CD4-positive, alpha-beta T cell (primary cell): ENCODE measurements at regions not wholly inside any gene's neighbourhood (a gene's known extent, or its start where the extent isn't known, plus 50 kb on each side); places are given as distances from the start of the nearest gene placed in this dataset.

Experiments used
- ATAC-seq: fragments of 200-7000 bp; cut with Tn5 transposase; one replicate; pipeline ENCODE4 v1.10.0; 2022; ENCODE audit warnings: mild to moderate bottlenecking; ENCODE audit not compliant: poor library complexity
- CTCF ChIA-PET: fragments of 350-600 bp; sonication (Branson Sonifier 250); formaldehyde crosslinking; loops from one replicate; lab custom pipeline; 2021; ENCODE audit warnings: antibody characterized with exemption, inconsistent platforms; lab: Charles Lee
- POLR2A ChIA-PET: fragments of 350-600 bp; sonication (Branson Sonifier 250); formaldehyde crosslinking; loops from one replicate; lab custom pipeline; 2021; ENCODE audit warnings: antibody characterized with exemption, inconsistent platforms; lab: Charles Lee
- DNase-seq, 14 experiments: peaks; one replicate each; pipeline ENCODE4 v3.0.0-alpha.2; 2013 to 2020; ENCODE audit warnings: mixed read lengths in 2 of 14
- H3K27ac ChIP-seq, 2 donors: one replicate each; pipeline versions ENCODE4 v1.5.1 to v1.7.0; 2013; ENCODE audit warnings: low read length in 2 of 2, low read depth in 1 of 2, mild to moderate bottlenecking in 1 of 2
- H3K27me3 ChIP-seq, 2 experiments: 1 replicate in 1 of 2; 2 replicates in 1 of 2; pipeline versions ENCODE4 v1.6.1 to v1.7.0; 2013; ENCODE audit warnings: low read length in 2 of 2, control low read depth in 1 of 2, mild to moderate bottlenecking in 1 of 2, moderate library complexity in 1 of 2; ENCODE audit not compliant: insufficient read depth in 2 of 2, control insufficient read depth in 1 of 2
- H3K36me3 ChIP-seq: one replicate; pipeline ENCODE4 v1.6.1; 2013; ENCODE audit warnings: low read length, control low read depth; ENCODE audit not compliant: insufficient read depth
- H3K4me1 ChIP-seq: one replicate; pipeline ENCODE4 v1.6.1; 2013; ENCODE audit warnings: low read length, control low read depth; ENCODE audit not compliant: insufficient read depth
- H3K4me3 ChIP-seq: one replicate; pipeline ENCODE4 v1.5.1; 2013; ENCODE audit warnings: mild to moderate bottlenecking, low read length, moderate library complexity
- H3K9me3 ChIP-seq, 2 experiments: 1 replicate in 1 of 2; 2 replicates in 1 of 2; pipeline versions ENCODE4 v1.6.1 to v1.7.0; 2013; ENCODE audit warnings: low read length in 2 of 2, mild to moderate bottlenecking in 2 of 2, control low read depth in 1 of 2, moderate library complexity in 1 of 2; ENCODE audit not compliant: control insufficient read depth in 1 of 2, insufficient read depth in 1 of 2
- H3K27ac Mint-ChIP-seq: one replicate; pipeline ENCODE4 v1.8.0; 2020; ENCODE audit warnings: mixed read lengths
- H3K27me3 Mint-ChIP-seq: one replicate; pipeline ENCODE4 v1.8.0; 2021; ENCODE audit warnings: mixed read lengths
- H3K36me3 Mint-ChIP-seq: one replicate; pipeline ENCODE4 v1.8.0; 2021; ENCODE audit warnings: low read depth, mixed read lengths
- H3K4me1 Mint-ChIP-seq: one replicate; pipeline ENCODE4 v1.8.0; 2021; ENCODE audit warnings: low read depth, mixed read lengths
- H3K4me3 Mint-ChIP-seq: one replicate; pipeline ENCODE4 v1.8.0; 2020; ENCODE audit warnings: mild to moderate bottlenecking, mixed read lengths
- H3K9me3 Mint-ChIP-seq: one replicate; pipeline ENCODE4 v1.8.0; 2020; ENCODE audit warnings: mixed read lengths
- intact Hi-C, 2 experiments: fragments of 100-400 bp; cut with DNase I in 1 of 2; cut with micrococcal nuclease in 1 of 2; formaldehyde crosslinking; loops; one replicate each; pipeline versions ENCODE4 v1.15.1 to v1.9.0; 2023 to 2025; cut with DNase I, micrococcal nuclease
- TF ChIP-seq, protein P1 (sequence below): fragments of 200-600 bp; IDR thresholded peaks from one replicate; pipeline ENCODE4 v1.8.0; 2022; ENCODE audit warnings: antibody characterized with exemption, mild to moderate bottlenecking

DNA sequence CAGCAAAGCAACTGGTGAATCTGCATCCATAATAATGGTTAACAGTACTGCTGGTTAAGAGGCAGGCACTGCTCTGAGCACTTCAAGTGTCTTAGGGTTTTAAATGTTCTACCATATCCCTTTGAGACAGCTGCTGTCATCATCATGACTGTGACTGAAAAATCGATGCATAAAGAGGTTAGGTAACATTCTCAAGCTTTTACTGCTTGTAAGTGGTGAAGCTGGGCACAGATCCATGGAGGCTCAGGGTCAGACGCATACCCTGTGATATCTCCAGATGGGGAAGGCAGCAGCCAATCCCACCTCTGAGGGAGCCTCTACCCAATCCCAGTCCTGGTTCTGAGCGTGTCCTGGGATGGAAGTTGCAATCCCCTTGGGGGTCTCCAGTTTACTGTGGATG is 57.6 kb upstream of the SOX9 start:
- H3K9me3 ChIP-seq, result no peaks in the 10 kb centered on the region
- H3K4me3 ChIP-seq, result no peak overlapping the region
- ChIA-PET POLR2A (no interaction called here), CTCF (no interaction called here)
- ATAC-seq (no peak), DNase-seq (no peak)
- no peaks in the 10 kb centered on the region for H3K4me1 ChIP-seq
- H3K27ac Mint-ChIP-seq, result no peak overlapping the region
- H3K4me1 Mint-ChIP-seq, result no peaks in the 10 kb centered on the region
- H3K36me3 Mint-ChIP-seq, result no peaks in the 10 kb centered on the region
- no peak overlapping the region for H3K4me3 Mint-ChIP-seq
- H3K27ac ChIP-seq, result no peak overlapping the region
- H3K27me3 Mint-ChIP-seq, result no peaks in the 10 kb centered on the region
- H3K36me3 ChIP-seq, result no peaks in the 10 kb centered on the region
- no peaks in the 10 kb centered on the region for H3K27me3 ChIP-seq
- TF ChIP-seq, protein P1, sequence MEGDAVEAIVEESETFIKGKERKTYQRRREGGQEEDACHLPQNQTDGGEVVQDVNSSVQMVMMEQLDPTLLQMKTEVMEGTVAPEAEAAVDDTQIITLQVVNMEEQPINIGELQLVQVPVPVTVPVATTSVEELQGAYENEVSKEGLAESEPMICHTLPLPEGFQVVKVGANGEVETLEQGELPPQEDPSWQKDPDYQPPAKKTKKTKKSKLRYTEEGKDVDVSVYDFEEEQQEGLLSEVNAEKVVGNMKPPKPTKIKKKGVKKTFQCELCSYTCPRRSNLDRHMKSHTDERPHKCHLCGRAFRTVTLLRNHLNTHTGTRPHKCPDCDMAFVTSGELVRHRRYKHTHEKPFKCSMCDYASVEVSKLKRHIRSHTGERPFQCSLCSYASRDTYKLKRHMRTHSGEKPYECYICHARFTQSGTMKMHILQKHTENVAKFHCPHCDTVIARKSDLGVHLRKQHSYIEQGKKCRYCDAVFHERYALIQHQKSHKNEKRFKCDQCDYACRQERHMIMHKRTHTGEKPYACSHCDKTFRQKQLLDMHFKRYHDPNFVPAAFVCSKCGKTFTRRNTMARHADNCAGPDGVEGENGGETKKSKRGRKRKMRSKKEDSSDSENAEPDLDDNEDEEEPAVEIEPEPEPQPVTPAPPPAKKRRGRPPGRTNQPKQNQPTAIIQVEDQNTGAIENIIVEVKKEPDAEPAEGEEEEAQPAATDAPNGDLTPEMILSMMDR, result no peak
- intact Hi-C loops, result no loop called here
- H3K9me3 Mint-ChIP-seq, result no peaks in the 10 kb centered on the region

DNA sequence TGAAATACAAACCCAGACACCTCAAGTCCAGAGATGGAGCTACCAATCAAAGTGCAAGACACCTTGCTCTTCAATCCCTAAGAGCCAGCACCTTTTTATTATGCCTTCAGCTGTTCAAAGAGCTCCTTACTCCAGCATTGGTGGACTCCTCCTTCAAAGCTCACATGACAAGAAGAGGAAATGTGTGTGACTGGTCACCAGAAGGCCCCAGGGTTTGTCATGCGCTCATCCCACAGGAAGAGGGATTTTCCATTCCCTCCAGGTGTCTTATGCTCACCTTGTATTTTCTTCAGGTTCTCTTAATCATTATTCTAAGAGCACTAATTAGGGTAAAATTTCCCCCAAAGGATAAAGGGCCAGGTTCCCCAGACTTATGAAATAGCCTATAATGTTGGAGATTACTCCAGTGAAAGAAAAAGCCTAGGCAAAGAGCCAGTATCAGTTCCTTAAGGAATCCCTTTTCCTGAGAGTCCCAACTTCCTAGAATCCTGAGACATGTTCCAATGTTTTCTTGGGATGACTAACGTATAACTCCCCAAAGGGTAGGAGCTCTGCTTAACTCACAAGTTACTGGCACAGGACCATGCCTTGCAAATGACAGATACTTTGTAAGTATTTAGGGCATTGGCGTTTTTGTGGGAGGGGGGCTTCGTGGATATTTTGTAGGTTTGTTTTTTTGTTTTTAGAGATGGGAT is 56.9 kb upstream of the SOX9 start:
- Histone ChIP-seq H3K27me3 (no peaks in the 10 kb centered on the region), H3K4me1 (no peaks in the 10 kb centered on the region), H3K4me3 (no peak overlapping the region), H3K9me3 (no peaks in the 10 kb centered on the region), H3K36me3 (no peaks in the 10 kb centered on the region), H3K27ac (no peak overlapping the region)
- DNase-seq, result no peak
- H3K4me3 Mint-ChIP-seq, result no peak overlapping the region
- CTCF ChIA-PET, result no interaction called here
- ATAC-seq, result no peak
- no peak overlapping the region for H3K27ac Mint-ChIP-seq
- no peaks in the 10 kb centered on the region for H3K36me3 Mint-ChIP-seq
- H3K4me1 Mint-ChIP-seq, result no peaks in the 10 kb centered on the region
- POLR2A ChIA-PET, result no interaction called here
- intact Hi-C loops, result no loop called here
- no peaks in the 10 kb centered on the region for H3K27me3 Mint-ChIP-seq
- H3K9me3 Mint-ChIP-seq, result no peaks in the 10 kb centered on the region
- TF ChIP-seq, protein P1, result no peak

DNA sequence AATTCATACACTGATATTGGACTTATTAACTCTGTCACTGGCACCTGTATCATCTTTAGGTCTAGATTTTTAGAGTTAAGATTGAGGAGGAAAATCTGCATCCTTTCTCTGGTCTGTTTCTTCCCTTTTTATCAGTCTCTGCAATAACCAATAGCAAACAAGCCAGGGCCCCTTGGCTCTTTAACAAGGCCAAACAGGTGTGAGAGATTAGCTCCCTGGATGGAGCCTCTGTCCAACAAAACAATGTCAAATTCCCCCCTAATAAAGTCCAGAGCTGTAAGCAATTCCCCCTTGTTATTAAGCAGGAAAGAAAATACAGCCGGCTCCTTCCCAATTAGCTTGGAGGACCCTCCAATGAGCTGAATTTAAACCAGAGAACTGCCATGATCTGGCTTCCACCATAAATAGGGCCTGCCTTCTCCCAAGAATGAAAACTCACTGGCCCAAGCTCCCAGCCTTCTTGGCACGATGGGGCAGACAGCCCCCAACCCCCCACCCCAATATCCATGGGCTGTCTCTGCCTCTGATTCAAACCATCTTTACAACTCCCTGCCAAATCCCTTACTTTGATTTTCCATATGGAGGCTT is 56.1 kb upstream of the SOX9 start:
- intact Hi-C loops, result no loop called here
- DNase-seq (no peak), ATAC-seq (no peak)
- no peak overlapping the region for H3K4me3 ChIP-seq
- no peaks in the 10 kb centered on the region for H3K27me3 ChIP-seq
- POLR2A ChIA-PET, result no interaction called here
- H3K27me3 Mint-ChIP-seq, result no peaks in the 10 kb centered on the region
- TF ChIP-seq, protein P1, result no peak
- no peaks in the 10 kb centered on the region for H3K4me1 ChIP-seq
- CTCF ChIA-PET, result no interaction called here
- H3K9me3 ChIP-seq, result no peaks in the 10 kb centered on the region
- no peaks in the 10 kb centered on the region for H3K4me1 Mint-ChIP-seq
- no peak overlapping the region for H3K27ac ChIP-seq
- no peak overlapping the region for H3K27ac Mint-ChIP-seq
- H3K4me3 Mint-ChIP-seq, result no peak overlapping the region
- no peaks in the 10 kb centered on the region for H3K36me3 Mint-ChIP-seq
- H3K9me3 Mint-ChIP-seq, result no peaks in the 10 kb centered on the region
- no peaks in the 10 kb centered on the region for H3K36me3 ChIP-seq
